C4-2B (cell line): ENCODE measurements at regions not wholly inside any gene's neighbourhood (a gene's known extent, or its start where the extent isn't known, plus 50 kb on each side); places are given as distances from the start of the nearest gene placed in this dataset.

Source experiments
- CTCF ChIP-seq: fragments of 450-650 bp; conservative IDR thresholded peaks from 2 replicates; pipeline ENCODE4 v1.5.1; 2017; ENCODE audit warnings: mild to moderate bottlenecking
- ZFX ChIP-seq: fragments of 450-650 bp; IDR thresholded peaks from 2 replicates; pipeline ENCODE4 v1.6.1; 2017

GRCh38 chr16:65817799-65818198 is 548.7 kb upstream of the CDH5 start:
- TF ChIP-seq CTCF: no peak
- TF ChIP-seq ZFX: no peak
